C4-2B (cell line): ENCODE measurements at regions not wholly inside any gene's neighbourhood (a gene's known extent, or its start where the extent isn't known, plus 50 kb on each side); places are given as distances from the start of the nearest gene placed in this dataset.

Experiments used
- ZFX ChIP-seq: fragments of 450-650 bp; IDR thresholded peaks from 2 replicates; pipeline ENCODE4 v1.6.1; 2017
- TF ChIP-seq, protein P1 (sequence below): fragments of 450-650 bp; conservative IDR thresholded peaks from 2 replicates; pipeline ENCODE4 v1.5.1; 2017; ENCODE audit warnings: mild to moderate bottlenecking

DNA sequence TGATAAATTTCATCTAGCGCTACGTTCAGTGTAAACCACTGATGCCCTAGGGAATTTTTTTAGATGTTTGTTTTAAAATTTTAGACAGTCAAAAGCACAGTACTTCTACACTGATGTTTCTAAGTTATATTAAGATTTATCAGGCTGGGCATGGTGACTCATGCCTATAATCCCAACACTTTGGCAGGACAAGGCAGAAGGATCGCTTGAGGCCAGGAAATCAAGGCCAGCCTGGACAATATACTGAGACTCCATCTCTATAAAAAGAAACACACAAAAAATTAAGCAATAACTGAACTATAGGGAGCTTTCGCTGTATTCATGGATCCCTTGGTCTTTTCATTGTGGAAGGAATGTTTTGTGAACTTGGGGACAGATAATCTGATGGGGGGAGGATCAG lies 50.6 kb upstream of the MAPRE2 start:
- TF ChIP-seq, protein P1, sequence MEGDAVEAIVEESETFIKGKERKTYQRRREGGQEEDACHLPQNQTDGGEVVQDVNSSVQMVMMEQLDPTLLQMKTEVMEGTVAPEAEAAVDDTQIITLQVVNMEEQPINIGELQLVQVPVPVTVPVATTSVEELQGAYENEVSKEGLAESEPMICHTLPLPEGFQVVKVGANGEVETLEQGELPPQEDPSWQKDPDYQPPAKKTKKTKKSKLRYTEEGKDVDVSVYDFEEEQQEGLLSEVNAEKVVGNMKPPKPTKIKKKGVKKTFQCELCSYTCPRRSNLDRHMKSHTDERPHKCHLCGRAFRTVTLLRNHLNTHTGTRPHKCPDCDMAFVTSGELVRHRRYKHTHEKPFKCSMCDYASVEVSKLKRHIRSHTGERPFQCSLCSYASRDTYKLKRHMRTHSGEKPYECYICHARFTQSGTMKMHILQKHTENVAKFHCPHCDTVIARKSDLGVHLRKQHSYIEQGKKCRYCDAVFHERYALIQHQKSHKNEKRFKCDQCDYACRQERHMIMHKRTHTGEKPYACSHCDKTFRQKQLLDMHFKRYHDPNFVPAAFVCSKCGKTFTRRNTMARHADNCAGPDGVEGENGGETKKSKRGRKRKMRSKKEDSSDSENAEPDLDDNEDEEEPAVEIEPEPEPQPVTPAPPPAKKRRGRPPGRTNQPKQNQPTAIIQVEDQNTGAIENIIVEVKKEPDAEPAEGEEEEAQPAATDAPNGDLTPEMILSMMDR = no peak
- TF ChIP-seq ZFX = no peak
